H1 (cell line): ENCODE measurements at regions not wholly inside any gene's neighbourhood (a gene's known extent, or its start where the extent isn't known, plus 50 kb on each side); places are given as distances from the start of the nearest gene placed in this dataset.

Experiments used
- CTCF ChIA-PET: fragments of 300-600 bp; sonication (Branson Sonifier 250); formaldehyde crosslinking; loops from one replicate; lab custom pipeline; 2021; ENCODE audit not compliant: partially characterized antibody; lab: Charles Lee
- POLR2A ChIA-PET: fragments of 300-600 bp; sonication (Branson Sonifier 250); formaldehyde crosslinking; loops from one replicate; lab custom pipeline; 2021; ENCODE audit warnings: inconsistent platforms; ENCODE audit not compliant: partially characterized antibody; lab: Charles Lee
- DNase-seq, 2 experiments: peaks; one replicate each; pipeline versions ENCODE4 v3.0.0 to v3.0.0-alpha.2; 2010 to 2022; ENCODE audit warnings: low spot score in 2 of 2, low read depth in 1 of 2, mixed read lengths in 1 of 2
- FAIRE-seq: peaks from 2 replicates; lab custom pipeline; 2011; peaks lifted over from hg19 to GRCh38; lab: Jason Lieb, UNC
- H2AFZ ChIP-seq: 2 replicates; pipeline ENCODE4 v1.8.1; 2012; ENCODE audit warnings: low read length, inconsistent platforms
- H2AK5ac ChIP-seq: 2 replicates; pipeline ENCODE4 v1.6.1; 2013; ENCODE audit warnings: low read depth, low read length
- H2BK120ac ChIP-seq: replicated peaks from 2 replicates; pipeline ENCODE3; 2013; ENCODE audit warnings: low read depth, low read length, inconsistent platforms
- H2BK12ac ChIP-seq: 2 replicates; pipeline ENCODE4 v1.6.1; 2013; ENCODE audit warnings: low read depth, low read length
- H2BK15ac ChIP-seq: 2 replicates; pipeline ENCODE4 v1.6.1; 2013; ENCODE audit warnings: low read length
- H2BK20ac ChIP-seq: 2 replicates; pipeline ENCODE4 v1.6.1; 2013; ENCODE audit warnings: low read length
- H2BK5ac ChIP-seq: 2 replicates; pipeline ENCODE4 v1.6.1; 2013; ENCODE audit warnings: low read depth, low read length
- H3K14ac ChIP-seq: 2 replicates; pipeline ENCODE4 v1.6.1; 2013; ENCODE audit warnings: inconsistent platforms; ENCODE audit not compliant: insufficient read length
- H3K18ac ChIP-seq: 2 replicates; pipeline ENCODE4 v1.6.1; 2013; ENCODE audit warnings: low read length; ENCODE audit errors: extremely low read depth
- H3K23ac ChIP-seq: 2 replicates; pipeline ENCODE4 v1.6.1; 2013; ENCODE audit warnings: inconsistent platforms; ENCODE audit not compliant: insufficient read length
- H3K23me2 ChIP-seq: 2 replicates; pipeline ENCODE4 v1.6.1; 2013; ENCODE audit warnings: low read depth, low read length
- H3K27ac ChIP-seq: 2 replicates; pipeline ENCODE4 v1.6.1; 2011; ENCODE audit warnings: low read depth, low read length, inconsistent platforms
- H3K27me3 ChIP-seq, 4 experiments: replicated peaks in 1 of 4; 1 replicate in 1 of 4; 2 replicates in 3 of 4; pipeline versions ENCODE4 v1.6.1 to v1.8.1; 2011 to 2013; ENCODE audit warnings: low read length in 3 of 4, mild to moderate bottlenecking in 3 of 4, inconsistent platforms in 2 of 4, mixed read lengths in 2 of 4, moderate library complexity in 1 of 4; ENCODE audit not compliant: control insufficient read depth in 3 of 4, insufficient read depth in 3 of 4; ENCODE audit errors: extremely low read depth in 1 of 4
- H3K36me3 ChIP-seq, 4 experiments: 2 replicates each; pipeline versions ENCODE4 v1.6.1 to v1.8.1; 2011 to 2013; ENCODE audit warnings: mild to moderate bottlenecking in 4 of 4, low read length in 3 of 4, moderate library complexity in 2 of 4, control low read depth in 1 of 4, inconsistent platforms in 1 of 4; ENCODE audit not compliant: insufficient read depth in 4 of 4, control insufficient read depth in 2 of 4
- H3K4ac ChIP-seq: replicated peaks from 2 replicates; pipeline ENCODE3; 2013; ENCODE audit warnings: low read length, low read depth, mixed read lengths, inconsistent platforms; ENCODE audit not compliant: insufficient read length
- H3K4me1 ChIP-seq, 4 experiments: replicated peaks in 1 of 4; 1 replicate in 1 of 4; 2 replicates in 3 of 4; pipeline versions ENCODE4 v1.6.1 to v1.8.1; 2011 to 2013; ENCODE audit warnings: low read length in 3 of 4, inconsistent platforms in 2 of 4, mixed read lengths in 1 of 4; ENCODE audit not compliant: insufficient read depth in 4 of 4, control insufficient read depth in 3 of 4
- H3K4me2 ChIP-seq, 2 experiments: 2 replicates each; pipeline versions ENCODE4 v1.6.1 to v1.8.1; 2011 to 2013; ENCODE audit warnings: low read depth in 2 of 2, low read length in 2 of 2, control low read depth in 1 of 2, inconsistent platforms in 1 of 2, mild to moderate bottlenecking in 1 of 2; ENCODE audit not compliant: insufficient read depth in 1 of 2
- H3K4me3 ChIP-seq, 4 experiments: fragments of 200-600, 300-600 bp in 1 of 4; sonication (generic), shearing (Covaris generic), sonication (Bioruptor Twin) in 1 of 4; 2 replicates each; pipeline versions ENCODE4 v1.5.1 to v1.8.1; 2011 to 2016; ENCODE audit warnings: low read length in 4 of 4, low read depth in 3 of 4, control low read depth in 2 of 4, inconsistent platforms in 2 of 4, mild to moderate bottlenecking in 2 of 4, mixed read lengths in 1 of 4, moderate library complexity in 1 of 4; ENCODE audit not compliant: insufficient read depth in 2 of 4; ENCODE audit errors: extremely low read depth in 1 of 4
- H3K56ac ChIP-seq: replicated peaks from 2 replicates; pipeline ENCODE3; 2013; ENCODE audit warnings: low read depth, mild to moderate bottlenecking, mixed read lengths, low read length, inconsistent platforms; ENCODE audit not compliant: insufficient read length
- H3K79me1 ChIP-seq: 2 replicates; pipeline ENCODE4 v1.6.1; 2013; ENCODE audit warnings: low read depth, low read length, control low read depth
- H3K79me2 ChIP-seq, 2 experiments: 2 replicates each; pipeline versions ENCODE4 v1.6.1 to v1.8.1; 2012 to 2013; ENCODE audit warnings: low read length in 2 of 2, mild to moderate bottlenecking in 2 of 2, inconsistent platforms in 1 of 2; ENCODE audit not compliant: insufficient read depth in 2 of 2, control insufficient read depth in 1 of 2
- H3K9ac ChIP-seq, 4 experiments: replicated peaks in 1 of 4; 1 replicate in 1 of 4; 2 replicates in 3 of 4; pipeline versions ENCODE4 v1.6.1 to v1.8.1; 2011 to 2013; ENCODE audit warnings: low read depth in 3 of 4, low read length in 3 of 4, control low read depth in 2 of 4, mild to moderate bottlenecking in 2 of 4, moderate library complexity in 2 of 4, inconsistent platforms in 1 of 4; ENCODE audit errors: extremely low read depth in 1 of 4
- H3K9me3 ChIP-seq, 2 experiments: 2 replicates each; pipeline versions ENCODE4 v1.6.1 to v1.8.1; 2012 to 2013; ENCODE audit warnings: mild to moderate bottlenecking in 2 of 2, moderate library complexity in 2 of 2, control low read depth in 1 of 2, inconsistent platforms in 1 of 2, low read depth in 1 of 2, low read length in 1 of 2, mixed read lengths in 1 of 2; ENCODE audit not compliant: insufficient read depth in 2 of 2
- H4K20me1 ChIP-seq, 2 experiments: replicated peaks in 1 of 2; 2 replicates each; pipeline versions ENCODE3 to v1.8.1; 2011 to 2013; ENCODE audit warnings: inconsistent platforms in 2 of 2, low read length in 2 of 2, mild to moderate bottlenecking in 1 of 2; ENCODE audit not compliant: insufficient read depth in 2 of 2, control insufficient read depth in 1 of 2
- H4K5ac ChIP-seq: 2 replicates; pipeline ENCODE4 v1.6.1; 2013; ENCODE audit warnings: low read length, low read depth, mixed read lengths, inconsistent platforms; ENCODE audit not compliant: insufficient read length
- H4K8ac ChIP-seq: 2 replicates; pipeline ENCODE4 v1.8.0; 2013; ENCODE audit warnings: mild to moderate bottlenecking, moderate library complexity, low read length, inconsistent platforms; ENCODE audit not compliant: insufficient read depth; ENCODE audit errors: extremely low read depth
- H4K91ac ChIP-seq: replicated peaks from 2 replicates; pipeline ENCODE3; 2013; ENCODE audit warnings: low read length, mixed read lengths, inconsistent platforms; ENCODE audit not compliant: insufficient read length
- ASH2L ChIP-seq: fragments of 200-600, 300-600 bp; sonication (generic); IDR thresholded peaks from one replicate; pipeline ENCODE4 v1.7.1; 2017; ENCODE audit warnings: low read length
- ATF3 ChIP-seq: IDR thresholded peaks from 2 replicates; pipeline ENCODE4 v1.6.1; 2011; ENCODE audit warnings: low read depth, mild to moderate bottlenecking, low read length; ENCODE audit not compliant: insufficient read depth
- CHD2 ChIP-seq: IDR thresholded peaks from 2 replicates; pipeline ENCODE4 v1.6.1; 2012; ENCODE audit warnings: low read length, improper control_type of control experiment
- JUN ChIP-seq: IDR thresholded peaks from 2 replicates; pipeline ENCODE4 v1.6.1; 2011; ENCODE audit warnings: low read depth, mild to moderate bottlenecking, improper control_type of control experiment, low read length
- RAD21 ChIP-seq, 2 experiments: IDR thresholded peaks in 1 of 2; conservative IDR thresholded peaks in 1 of 2; 2 replicates each; pipeline ENCODE4 v1.6.1; 2011; ENCODE audit warnings: low read depth in 2 of 2, low read length in 2 of 2, improper control_type of control experiment in 1 of 2, inconsistent platforms in 1 of 2, mild to moderate bottlenecking in 1 of 2, moderate library complexity in 1 of 2
- RNF2 ChIP-seq: fragments of 200-900, 300-1000 bp; sonication (generic); IDR thresholded peaks from 2 replicates; pipeline ENCODE4 v1.7.1; 2016; ENCODE audit warnings: borderline replicate concordance, low read depth, mild to moderate bottlenecking, antibody characterized with exemption, low read length; ENCODE audit not compliant: poor library complexity, severe bottlenecking; ENCODE audit errors: missing control alignments
- TCF12 ChIP-seq: IDR thresholded peaks from 2 replicates; pipeline ENCODE4 v1.6.1; 2011; ENCODE audit warnings: low read depth, mild to moderate bottlenecking, low read length
- USF2 ChIP-seq: IDR thresholded peaks from 2 replicates; pipeline ENCODE4 v1.6.1; 2011; ENCODE audit warnings: low read length, improper control_type of control experiment
- WGBS, 2 experiments: shearing (Covaris generic) in 1 of 2; methylation state at CpG; one replicate each; pipeline versions ENCODE4 v1.1.6 to v1.1.7; 2013 to 2015; ENCODE audit warnings: low lambda C conversion rate in 2 of 2, mixed read lengths in 2 of 2, inconsistent platforms in 1 of 2, low coverage in 1 of 2, missing lambda C conversion rate in 1 of 2; ENCODE audit not compliant: insufficient replicate concordance in 2 of 2, insufficient coverage in 1 of 2, insufficient read length in 1 of 2; ENCODE audit errors: extremely low coverage in 1 of 2, missing lambda C conversion rate in 1 of 2; 5-methylcytosine and 5-hydroxymethylcytosine counted together

GRCh38 chr4:45079616-45080015 lies 353.3 kb upstream of the GNPDA2 start:
- Histone ChIP-seq H3K4ac (no peak overlapping the region), H2AFZ (no peak overlapping the region), H2BK12ac (no peak overlapping the region), H3K79me1 (no peaks in the 10 kb centered on the region), H3K14ac (no peak overlapping the region), H3K23me2 (no peaks in the 10 kb centered on the region), H3K27me3 (no peaks in the 10 kb centered on the region), H3K9ac (no peak overlapping the region), H3K27ac (no peak overlapping the region), H2AK5ac (no peak overlapping the region), H3K18ac (no peak overlapping the region), H3K9me3 (no peaks in the 10 kb centered on the region), H4K8ac (no peak overlapping the region), H3K23ac (no peak overlapping the region), H3K4me1 (no peaks in the 10 kb centered on the region), H4K91ac (no peak overlapping the region), H2BK20ac (no peak overlapping the region), H4K20me1 (no peaks in the 10 kb centered on the region), H3K56ac (no peak overlapping the region), H3K79me2 (no peaks in the 10 kb centered on the region), H2BK120ac (no peak overlapping the region), H2BK5ac (no peak overlapping the region), H3K36me3 (no peaks in the 10 kb centered on the region), H4K5ac (no peak overlapping the region), H3K4me3 (no peak overlapping the region), H3K4me2 (no peak overlapping the region), H2BK15ac (no peak overlapping the region)
- ChIA-PET POLR2A (no interaction called here), CTCF (no interaction called here)
- WGBS, 2 experiments: 88% methylated on average over 1 of the region's 1 CpG; no CpG with 5 or more reads in 1 of the 2 experiments
- DNase-seq (no peak), FAIRE-seq (no peak)
- no peak for TF ChIP-seq USF2
- TF ChIP-seq RAD21 (IDR thresholded peaks at IDR 0.05 in 1 of 2, conservative IDR thresholded peaks at IDR 0.05 in 1 of 2; ENCODE audit: low read depth in 2 of 2, low read length in 2 of 2): no peak
- no peak for TF ChIP-seq TCF12
- no peak for TF ChIP-seq ASH2L
- no peak for TF ChIP-seq ATF3
- no peak for TF ChIP-seq CHD2
- no peak for TF ChIP-seq RNF2
- no peak for TF ChIP-seq JUN
